ENCODE measurements at regions not wholly inside any gene's neighbourhood (a gene's known extent, or its start where the extent isn't known, plus 50 kb on each side); places are given as distances from the start of the nearest gene placed in this dataset.
"Not testable (repeated sequence)": the region's sequence is repeated elsewhere in the genome, so short reads cannot be mapped to it uniquely, and the experiment has no call there.

DNA sequence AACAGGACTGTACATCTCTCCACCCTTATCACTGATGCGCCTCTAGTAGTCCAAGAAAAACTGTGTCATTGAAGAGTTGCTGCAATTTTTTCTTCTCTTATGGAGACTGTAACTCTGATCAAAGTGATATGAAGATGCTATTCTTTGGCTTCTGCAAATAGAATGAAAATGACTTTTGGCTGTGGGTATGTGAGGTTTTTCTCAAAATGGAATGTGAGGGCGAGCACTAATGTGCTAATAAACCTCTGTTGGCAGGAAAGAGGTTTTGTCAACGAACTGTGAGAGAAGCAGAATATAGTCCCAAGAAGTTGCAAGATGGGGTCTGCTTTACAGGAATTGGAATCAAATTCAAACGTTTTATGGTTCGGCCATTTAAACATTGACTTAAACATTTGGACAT is 252.0 kb upstream of the GAS1 start:
- DNase-seq (ENCODE audit: low read depth in 2 of 2) = no peak

DNA sequence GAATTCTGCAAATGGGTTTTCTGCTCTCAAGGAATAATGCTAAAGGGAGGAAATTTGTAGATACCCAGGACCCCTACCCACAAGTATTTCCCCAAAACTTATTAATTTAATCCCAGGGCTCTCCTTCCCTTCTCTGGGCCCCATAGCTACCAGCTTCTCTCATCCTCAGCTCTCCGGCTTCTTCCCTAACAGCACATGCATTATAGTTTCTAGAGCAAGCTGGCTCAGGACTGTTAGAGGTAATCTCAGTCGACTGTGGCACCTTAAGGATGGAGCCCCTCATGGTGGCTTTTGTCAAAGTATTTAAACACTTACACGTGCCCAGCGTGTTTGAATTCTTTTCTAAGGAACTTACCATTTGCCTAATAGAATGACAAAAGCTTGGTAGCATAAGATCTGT is 252.5 kb upstream of the GAS1 start:
- DNase-seq (ENCODE audit: low read depth in 2 of 2) = no peak

DNA sequence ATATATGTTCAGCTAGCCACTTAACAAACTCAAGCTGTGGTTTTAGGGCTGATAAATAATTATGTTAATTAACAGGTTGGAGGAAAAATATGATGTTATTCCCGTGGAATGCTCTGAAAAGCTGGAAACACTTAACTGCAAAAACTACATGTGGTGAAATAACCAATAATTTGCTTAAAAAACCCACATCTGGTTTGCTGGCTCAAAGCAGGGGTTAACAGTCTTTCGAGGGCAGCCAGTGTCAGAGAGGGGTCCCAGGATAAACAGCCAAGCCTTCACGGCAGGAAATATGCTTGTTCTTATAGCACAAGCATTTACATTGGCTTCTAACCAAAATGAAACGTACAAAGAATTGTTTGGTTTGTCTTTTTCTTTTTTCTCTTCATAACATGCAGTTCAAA is 254.0 kb upstream of the GAS1 start:
- DNase-seq (ENCODE audit: low read depth in 2 of 2) = no peak

DNA sequence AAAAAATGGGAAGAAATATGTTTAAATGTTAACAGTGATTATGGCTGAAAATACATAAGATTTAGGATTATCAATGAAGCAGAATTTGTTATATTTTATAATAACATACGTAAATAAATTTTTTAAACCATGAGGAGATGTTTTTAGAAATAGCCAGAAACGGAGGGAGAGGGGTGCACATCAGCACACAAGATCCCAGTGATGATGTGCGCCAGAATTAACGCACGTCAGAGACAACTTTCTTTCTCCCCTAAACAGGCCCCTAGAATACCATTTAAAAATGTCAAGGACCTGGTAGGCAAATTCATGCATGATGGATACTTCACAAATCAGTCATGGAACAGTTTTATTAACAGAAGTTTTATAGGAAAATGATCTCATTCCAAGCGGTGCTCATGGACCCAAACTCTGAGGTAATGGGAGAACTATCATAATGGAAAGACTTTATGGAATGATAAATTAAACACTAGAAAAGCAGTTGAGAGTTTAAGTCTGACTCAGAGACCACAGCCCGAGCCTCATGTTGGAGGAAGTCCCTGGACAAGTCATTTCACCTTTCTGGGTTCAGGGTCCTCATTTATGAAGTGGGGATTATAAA is 258.9 kb upstream of the GAS1 start:
- no peak for DNase-seq (ENCODE audit: low read depth in 2 of 2)

DNA sequence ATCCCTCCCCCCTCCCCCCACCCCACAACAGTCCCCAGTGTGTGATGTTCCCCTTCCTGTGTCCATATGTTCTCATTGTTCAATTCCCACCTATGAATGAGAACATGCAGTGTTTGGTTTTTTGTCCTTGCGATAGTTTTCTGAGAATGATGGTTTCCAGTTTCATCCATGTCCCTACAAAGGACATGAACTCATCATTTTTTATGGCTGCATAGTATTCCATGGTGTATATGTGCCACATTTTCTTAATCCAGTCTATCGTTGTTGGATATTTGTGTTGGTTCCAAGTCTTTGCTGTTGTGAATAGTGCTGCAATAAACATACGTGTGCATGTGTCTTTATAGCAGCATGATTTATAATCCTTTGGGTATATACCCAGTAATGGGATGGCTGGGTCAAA is 263.4 kb upstream of the GAS1 start:
- not testable (repeated sequence) for DNase-seq (ENCODE audit: low read depth in 2 of 2)

DNA sequence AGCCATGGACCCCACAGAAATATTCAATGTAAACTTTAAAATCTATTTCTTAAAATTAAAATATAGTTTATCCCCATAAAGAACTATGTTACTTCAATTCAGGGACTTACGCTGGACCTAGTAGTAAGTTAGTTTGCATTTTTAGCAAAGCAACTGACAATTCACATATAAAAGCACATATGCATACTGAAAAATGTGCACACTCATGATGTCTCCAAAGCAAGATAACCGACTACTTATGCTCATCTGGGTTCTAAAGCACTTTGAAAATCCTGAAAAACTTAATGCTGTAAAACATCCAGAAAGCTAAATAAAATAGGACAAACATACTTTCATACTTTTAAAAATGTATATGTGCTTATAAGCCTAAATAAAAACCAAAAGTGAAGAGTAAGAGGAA is 264.4 kb upstream of the GAS1 start:
- DNase-seq (ENCODE audit: low read depth in 2 of 2) = no peak

DNA sequence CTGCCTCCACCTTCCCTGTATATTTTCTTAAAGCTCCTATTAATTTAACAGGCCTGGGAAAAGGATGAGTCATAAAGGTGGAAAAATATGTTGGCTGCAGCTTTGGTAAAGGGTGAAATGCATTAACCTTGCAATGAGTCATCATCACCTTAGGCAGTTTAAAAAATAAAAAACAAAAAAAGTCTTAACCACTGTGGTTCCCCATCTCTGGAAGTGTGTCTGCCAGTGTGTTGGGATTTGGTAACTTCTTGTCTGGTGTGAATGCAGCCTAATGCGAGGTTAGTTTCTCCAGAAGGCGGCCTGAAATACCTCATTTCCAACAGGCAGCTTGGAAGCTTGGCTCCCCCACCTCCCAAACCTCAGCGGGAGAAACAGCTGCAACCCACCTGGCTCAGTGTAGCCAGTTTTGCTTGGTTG is 265.3 kb upstream of the GAS1 start:
- no peak for DNase-seq (ENCODE audit: low read depth in 2 of 2)

DNA sequence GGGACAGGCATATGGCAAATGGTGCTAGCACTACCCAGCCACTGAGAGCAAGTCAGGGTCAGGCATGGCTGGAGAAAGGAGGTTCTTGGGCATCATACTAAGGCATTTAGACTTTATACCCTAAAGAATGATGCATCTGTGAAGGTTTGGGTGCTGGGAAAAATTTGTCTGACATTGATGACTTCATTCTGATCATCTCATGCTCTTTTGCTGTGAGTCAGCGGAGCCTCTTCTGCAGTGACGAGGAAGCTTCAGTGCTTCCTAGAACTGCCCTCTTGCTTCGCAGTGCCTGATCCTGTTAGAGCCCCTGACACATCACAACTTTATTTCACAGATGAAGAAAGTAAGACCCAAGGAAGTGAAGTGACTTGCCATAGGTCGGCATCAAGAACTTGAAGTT is 266.6 kb upstream of the GAS1 start:
- no peak for DNase-seq (ENCODE audit: low read depth in 2 of 2)

DNA sequence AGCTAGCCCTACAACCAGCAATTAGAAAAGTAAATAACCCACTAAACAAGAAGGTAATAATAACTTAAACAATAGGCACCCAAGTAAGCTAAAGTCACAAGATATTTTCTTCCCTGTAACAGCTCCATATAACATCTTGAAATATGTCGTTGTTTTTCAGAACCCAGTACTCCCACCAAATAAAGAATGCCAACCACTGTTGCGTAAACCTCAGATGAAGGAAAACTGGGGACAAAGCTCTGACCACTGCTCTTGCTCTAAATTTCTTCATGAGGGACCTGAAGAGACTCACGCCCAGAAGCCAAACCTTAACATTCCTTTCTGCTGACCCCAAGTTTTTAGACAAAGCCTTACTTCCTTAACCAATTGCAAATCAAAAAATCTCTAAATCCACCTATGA is 267.7 kb upstream of the GAS1 start:
- no peak for DNase-seq (ENCODE audit: low read depth in 2 of 2)

DNA sequence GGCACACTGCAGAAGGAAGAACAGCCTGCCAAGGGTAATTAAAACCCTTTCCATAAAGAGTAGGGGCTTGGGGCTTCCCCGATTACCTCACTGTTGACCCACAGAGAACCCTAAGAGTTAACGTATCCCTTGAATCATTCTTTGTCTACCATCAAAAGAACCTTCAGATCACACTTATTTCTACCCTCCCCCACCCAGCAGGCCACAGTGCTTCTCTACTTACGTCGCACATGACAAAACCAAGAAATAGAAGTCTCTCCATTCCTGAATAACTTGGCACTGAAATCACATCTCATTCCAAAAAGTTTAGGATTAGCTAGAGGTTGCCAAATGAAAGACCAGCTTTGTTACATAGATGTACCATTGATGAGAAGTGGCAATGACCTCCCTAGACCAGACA is 268.7 kb upstream of the GAS1 start:
- no peak for DNase-seq (ENCODE audit: low read depth in 2 of 2)

DNA sequence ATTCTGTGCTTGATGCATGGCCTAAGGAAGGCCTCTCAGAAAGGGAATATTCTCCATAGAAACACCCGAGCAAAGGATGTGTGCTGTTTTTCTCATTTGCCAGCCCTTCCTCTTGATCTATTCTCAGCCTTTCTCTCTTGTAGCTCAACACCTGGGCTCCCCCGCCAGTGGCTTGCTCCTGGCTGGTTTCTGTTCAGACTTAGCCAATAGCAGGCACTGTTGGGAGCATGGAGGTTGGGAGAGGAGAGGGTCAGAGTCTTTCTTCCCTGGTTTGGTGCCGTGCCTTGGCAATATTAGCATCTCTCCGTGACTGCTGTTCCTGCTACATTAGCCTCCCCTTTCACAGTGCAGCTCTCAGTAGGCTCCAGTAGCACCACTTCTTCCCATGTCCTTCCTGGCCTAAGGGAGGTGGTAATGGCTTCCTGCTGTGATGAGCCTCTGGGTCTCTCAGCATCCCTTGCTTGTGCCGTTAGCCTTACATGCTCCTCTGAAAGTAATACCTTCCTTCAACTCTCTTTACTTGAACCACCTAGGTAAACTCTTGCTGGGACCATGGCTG is 269.7 kb upstream of the GAS1 start:
- no peak for DNase-seq (ENCODE audit: low read depth in 2 of 2)

DNA sequence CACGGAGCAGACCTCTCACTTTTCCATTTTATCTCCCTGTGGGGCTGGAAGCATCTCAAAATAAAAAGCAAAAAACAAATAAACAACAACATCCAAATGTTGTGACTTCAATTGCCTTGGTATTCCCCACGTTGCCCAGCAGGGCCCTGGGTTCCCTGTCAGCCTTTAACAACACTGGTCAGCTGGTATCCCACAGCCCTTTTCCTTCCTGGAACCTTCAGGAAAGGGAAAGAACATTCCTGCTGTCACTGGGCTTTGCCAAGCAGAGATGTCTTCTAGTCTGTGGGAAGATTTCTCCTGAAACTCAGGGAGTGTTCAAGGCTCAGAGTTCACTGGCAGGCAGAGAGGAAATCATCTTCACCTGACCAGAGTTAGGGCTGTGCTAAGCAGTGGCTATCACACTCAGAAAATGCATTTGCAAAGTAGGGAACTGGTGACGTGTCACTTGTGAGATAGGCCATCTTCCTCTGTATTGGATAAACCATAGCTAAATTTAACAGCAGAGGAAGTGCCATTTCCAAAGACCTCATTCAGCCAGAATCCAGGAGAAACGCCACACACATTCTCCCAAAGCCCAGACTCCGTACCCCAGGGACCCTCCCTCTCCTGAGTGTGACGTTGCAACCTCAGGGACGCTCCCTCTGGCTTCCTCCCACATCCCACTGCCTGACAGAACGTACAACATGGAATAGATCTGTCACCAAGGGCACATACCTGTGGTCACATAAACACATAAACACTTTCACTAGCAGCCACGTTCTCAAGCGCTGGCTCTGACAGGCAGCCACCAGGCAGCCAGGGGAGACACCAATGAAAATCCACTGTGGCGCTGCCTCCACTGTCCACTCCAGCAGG is 274.0 kb upstream of the DAPK1 start:
- no peak for DNase-seq (ENCODE audit: low read depth in 2 of 2)

DNA sequence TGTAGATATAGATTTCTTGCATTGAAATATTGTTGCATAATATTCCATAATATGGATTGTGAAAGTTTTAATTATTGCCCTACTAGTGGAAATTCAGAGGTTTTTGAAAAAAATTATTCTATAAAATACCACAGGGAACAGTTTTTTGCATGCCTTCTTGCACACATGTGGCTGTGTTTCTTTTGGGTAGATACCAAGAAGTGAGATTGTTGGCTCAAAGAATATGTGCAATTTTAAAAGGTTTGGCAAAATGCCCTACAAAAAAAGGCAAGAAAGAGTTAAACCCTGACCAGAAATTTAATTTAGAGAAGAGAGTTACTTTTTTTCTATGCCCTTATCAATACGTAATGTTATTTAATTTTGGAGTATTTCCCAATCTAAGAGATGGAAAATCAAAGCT is 270.8 kb upstream of the DAPK1 start:
- no peak for DNase-seq (ENCODE audit: low read depth in 2 of 2)

DNA sequence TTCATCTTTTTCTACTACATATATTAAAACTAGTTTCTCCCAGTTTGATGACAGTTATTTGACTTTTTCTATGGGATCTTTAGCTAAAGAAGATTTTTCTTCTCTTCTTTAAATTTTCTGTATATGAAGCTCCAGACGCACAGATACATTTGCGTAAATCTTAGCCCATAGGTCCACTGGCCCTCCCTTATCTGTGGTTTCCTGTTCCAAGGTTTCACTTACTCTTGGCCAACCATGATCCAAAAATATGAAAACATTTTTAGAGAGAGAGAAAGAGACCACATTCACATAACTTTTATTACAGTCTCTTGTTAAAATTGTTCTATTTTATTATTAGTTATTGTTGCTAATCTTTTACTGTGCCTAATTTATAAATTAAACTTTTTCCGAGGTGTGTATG is 270.2 kb upstream of the DAPK1 start:
- DNase-seq (ENCODE audit: low read depth in 2 of 2) = no peak

DNA sequence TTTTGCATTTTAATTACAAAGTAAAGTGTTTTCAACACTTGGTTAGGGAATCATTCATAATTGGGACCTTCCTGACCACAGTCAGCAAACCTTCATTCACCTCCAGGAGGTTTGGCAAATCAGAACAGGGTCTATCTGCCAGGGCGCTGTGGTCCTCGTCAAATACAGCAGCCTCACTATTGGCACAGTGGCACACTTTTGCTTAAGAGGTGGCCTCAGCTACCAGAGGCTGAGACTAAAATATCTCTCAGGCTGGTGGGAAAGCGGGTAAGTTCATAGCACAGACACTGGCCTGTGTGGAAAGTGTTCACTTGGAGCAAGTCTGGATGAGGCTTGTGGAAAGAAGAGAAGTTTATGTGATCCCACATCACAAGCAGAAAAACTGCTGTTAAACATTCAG is 268.6 kb upstream of the DAPK1 start:
- no peak for DNase-seq (ENCODE audit: low read depth in 2 of 2)

DNA sequence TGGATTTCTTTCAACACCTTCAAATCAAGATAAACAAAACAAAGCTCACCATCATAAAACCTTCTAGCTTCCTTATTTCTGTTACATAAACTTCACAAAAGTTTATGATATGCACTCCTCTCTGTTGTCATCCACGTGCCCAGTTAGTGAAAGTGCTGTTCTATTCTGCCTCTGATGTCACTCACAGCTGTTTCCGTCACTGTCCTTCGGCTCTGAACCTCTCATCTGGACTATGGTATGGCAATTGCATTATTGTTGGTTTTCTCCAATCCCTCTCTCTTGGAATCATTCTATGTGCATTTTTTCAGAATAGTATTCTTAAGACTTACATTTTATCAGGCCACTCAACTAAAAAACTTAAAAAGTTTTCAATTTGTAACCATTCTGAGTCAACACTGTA is 264.2 kb upstream of the DAPK1 start:
- no peak for DNase-seq (ENCODE audit: low read depth in 2 of 2)

DNA sequence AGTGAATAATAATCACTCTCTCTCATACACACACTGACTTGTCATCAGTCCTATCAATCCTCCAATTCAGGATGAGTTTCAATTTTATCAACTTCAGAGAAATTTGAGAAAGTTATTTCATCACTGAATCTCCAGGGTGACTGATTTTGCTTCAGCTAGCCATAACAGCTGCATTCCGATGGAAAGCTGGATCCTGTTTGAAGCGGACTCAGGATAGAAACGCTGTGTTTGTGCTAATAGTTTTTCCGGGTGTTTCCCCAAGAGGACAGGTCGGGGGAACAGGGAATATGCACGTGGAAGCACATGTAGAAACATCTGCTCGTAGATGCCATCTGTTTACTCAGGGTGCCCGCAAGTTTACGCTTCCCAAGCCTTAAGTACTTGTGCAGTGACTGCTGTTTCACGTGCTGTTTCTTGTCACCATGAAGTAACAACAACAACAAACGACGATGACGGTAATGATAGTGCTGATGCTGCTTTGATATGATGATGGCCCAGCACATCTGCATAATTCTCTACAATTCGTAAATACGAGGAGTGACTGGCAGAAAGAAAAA is 263.7 kb upstream of the DAPK1 start:
- no peak for DNase-seq (ENCODE audit: low read depth in 2 of 2)

DNA sequence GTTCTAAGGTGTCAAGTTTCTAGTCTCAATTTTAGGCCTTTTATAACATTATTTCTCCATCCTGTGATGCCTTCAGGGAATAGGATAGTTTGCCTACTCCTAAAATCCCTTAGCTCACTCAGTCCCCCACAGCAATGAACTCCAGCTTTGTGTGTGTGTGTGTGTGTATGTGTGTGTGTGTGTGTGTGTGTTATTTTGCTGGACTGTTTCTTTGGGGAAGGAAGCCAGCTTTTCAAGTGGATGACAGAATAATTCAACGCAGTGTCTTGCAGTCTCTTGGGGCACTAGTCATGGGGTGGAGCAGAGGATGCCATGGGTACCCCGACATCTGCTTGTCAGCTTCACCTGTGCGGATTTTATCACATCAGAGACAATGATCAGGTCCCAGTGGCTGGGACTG is 262.8 kb upstream of the DAPK1 start:
- no peak for DNase-seq (ENCODE audit: low read depth in 2 of 2)

DNA sequence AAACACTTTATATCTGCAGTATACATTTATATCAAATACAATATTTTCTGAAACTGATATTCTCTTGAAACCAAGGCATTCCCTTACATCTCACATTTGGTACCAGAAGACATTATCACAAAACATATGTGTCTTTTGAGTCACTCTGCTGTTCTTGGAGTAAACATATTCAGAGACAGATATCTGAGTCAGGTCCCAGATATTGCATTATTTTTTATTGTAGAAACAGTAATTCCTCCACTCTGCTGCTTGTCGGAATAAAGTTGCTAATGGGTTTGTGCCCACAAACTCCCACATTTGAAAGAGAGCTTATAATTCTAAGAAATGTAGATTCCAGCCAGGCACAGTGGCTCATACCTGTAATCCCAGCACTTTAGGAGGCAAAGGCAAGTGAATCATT is 261.1 kb upstream of the DAPK1 start:
- DNase-seq (ENCODE audit: low read depth in 2 of 2) = no peak

DNA sequence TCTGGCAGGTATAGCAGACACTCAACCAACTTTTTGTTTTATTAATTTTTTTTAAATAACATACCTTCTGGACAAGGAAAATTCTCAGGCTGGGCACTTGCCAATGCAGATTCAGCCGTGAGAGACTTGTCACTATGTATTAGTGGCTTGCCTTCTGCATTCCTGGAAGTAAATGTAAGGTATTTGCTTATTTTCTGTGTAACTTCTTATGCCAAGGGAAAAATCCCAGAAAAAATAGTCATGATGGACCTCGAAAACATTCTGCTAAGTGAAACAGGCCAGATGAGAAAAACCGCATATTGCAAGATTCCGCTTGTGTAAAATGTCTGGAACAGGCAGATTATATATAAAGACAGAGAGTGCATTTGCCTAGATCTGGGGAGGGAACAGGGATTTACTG is 260.3 kb upstream of the DAPK1 start:
- no peak for DNase-seq (ENCODE audit: low read depth in 2 of 2)

DNA sequence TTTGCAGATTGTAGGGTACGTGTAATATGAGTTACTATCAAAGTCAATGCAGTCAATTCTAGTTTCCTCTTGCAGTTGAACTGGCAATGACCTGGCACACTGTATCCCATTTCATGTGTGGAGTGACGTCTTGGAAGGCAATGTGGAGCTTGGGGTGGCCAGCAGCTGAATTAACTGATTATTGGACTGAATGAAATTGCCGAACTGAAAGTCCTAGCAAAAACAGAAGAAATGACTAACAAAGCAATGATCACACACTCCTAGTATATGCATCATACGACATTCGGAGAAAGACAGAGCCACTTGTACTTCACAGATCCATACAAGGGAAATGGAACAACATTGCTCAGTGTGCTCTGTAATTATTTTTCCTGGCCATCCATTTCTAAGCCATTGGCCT is 259.1 kb upstream of the DAPK1 start:
- no peak for DNase-seq (ENCODE audit: low read depth in 2 of 2)

DNA sequence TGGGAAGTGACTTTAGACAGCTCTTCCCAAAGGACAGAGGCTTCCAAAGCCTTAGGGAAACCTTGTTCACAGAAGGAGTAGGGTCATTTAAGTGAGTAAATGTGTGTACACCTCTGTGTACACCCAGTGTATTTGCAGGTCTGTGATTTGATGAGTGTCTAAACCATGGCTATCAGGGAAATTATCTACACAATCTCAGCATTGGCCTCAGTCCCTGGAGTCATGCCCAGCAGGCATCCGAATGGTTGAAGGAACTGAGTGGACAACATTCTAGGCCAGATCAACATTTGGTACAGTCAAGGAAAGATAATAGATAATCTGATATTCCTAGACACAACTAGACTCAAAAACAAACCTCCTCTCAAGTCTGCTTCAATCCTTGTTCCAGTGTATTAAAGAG is 258.4 kb upstream of the DAPK1 start:
- DNase-seq (ENCODE audit: low read depth in 2 of 2) = no peak

DNA sequence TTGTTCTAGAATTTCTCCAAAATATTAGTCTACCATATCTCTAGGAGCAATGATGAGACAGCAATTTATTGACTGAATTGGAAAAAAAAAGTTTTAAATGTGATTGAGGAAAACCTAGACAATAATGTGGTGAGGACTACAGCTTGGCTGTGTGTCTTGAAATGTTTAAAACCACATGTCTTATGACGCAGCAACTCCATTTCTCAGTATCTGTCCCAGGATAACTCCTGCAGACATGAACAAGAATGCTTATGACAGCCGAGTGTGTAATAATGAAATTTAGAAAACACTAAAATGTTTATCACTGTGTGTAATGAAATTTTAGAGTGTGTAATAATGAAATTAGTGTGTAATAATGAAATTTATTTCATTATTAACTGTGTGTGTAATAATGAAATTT is 254.1 kb upstream of the DAPK1 start:
- no peak for DNase-seq (ENCODE audit: low read depth in 2 of 2)

All from stimulated activated CD4-positive, alpha-beta T cell treated with anti-CD3 and anti-CD28 coated beads, Interleukin-1b, Interleukin-23, amount 100 ng/mL, for 4 hours (primary cell).